HepG2 (cell line): ENCODE measurements at regions not wholly inside any gene's neighbourhood (a gene's known extent, or its start where the extent isn't known, plus 50 kb on each side); places are given as distances from the start of the nearest gene placed in this dataset.

Source experiments
- ATAC-seq: fragments of 200-7000 bp; cut with Tn5 transposase; 3 replicates; pipeline ENCODE4 v1.9.1; 2020; ENCODE audit warnings: mild to moderate bottlenecking, moderate library complexity
- BruUV-seq: library from RNA; stranded (reverse); fragments of 400-500 nt; replicated peaks from 2 replicates; lab custom pipeline; 2021; lab: Mats Ljungman, UMichigan
- CTCF ChIA-PET: fragments of 300-600 bp; formaldehyde crosslinking; extraction: SDS; loops from one replicate; lab custom pipeline; 2021; ENCODE audit warnings: low total read pairs, inconsistent platforms, low intra/inter-chr PET ratio; lab: Yijun Ruan, JAX
- POLR2A ChIA-PET: fragments of 350-600 bp; sonication (Branson Sonifier 250); formaldehyde crosslinking; loops from one replicate; lab custom pipeline; 2020; ENCODE audit warnings: antibody characterized with exemption, inconsistent platforms; lab: Yijun Ruan, JAX
- DNase-seq: peaks from one replicate; pipeline ENCODE4 v3.0.0-alpha.2; 2015; ENCODE audit warnings: low spot score
- FAIRE-seq: peaks from 3 replicates; lab custom pipeline; 2011; peaks lifted over from hg19 to GRCh38; lab: Jason Lieb, UNC
- H2AFZ ChIP-seq: one replicate; pipeline ENCODE4 v1.6.1; 2011; ENCODE audit warnings: low read length, inconsistent platforms
- H3K27ac ChIP-seq: fragments of 300-600 bp; 3 replicates; pipeline ENCODE4 v1.8.0; 2011; ENCODE audit warnings: mixed run types, mild to moderate bottlenecking, mixed read lengths, low read length, inconsistent platforms; ENCODE audit not compliant: insufficient read depth; ENCODE audit errors: extremely low read length
- H3K27me3 ChIP-seq, 2 experiments: fragments of 200-600 bp in 1 of 2; 2 replicates in 1 of 2; 3 replicates in 1 of 2; pipeline versions ENCODE4 v1.6.0 to v1.8.0; 2011; ENCODE audit warnings: low read length in 2 of 2, mild to moderate bottlenecking in 2 of 2, moderate library complexity in 2 of 2, inconsistent platforms in 1 of 2; ENCODE audit not compliant: insufficient read depth in 2 of 2, control insufficient read depth in 1 of 2
- H3K36me3 ChIP-seq, 2 experiments: fragments of 200-600 bp in 1 of 2; replicated peaks in 1 of 2; 2 replicates in 1 of 2; 3 replicates in 1 of 2; pipeline versions ENCODE4 v1.5.1 to v1.8.0; 2011; ENCODE audit warnings: low read length in 2 of 2, inconsistent platforms in 1 of 2; ENCODE audit not compliant: insufficient read depth in 2 of 2, control insufficient read depth in 1 of 2
- H3K4me1 ChIP-seq: 2 replicates; pipeline ENCODE4 v1.5.1; 2012; ENCODE audit warnings: low read length, inconsistent platforms; ENCODE audit not compliant: insufficient read depth
- H3K4me2 ChIP-seq: 2 replicates; pipeline ENCODE4 v1.6.0; 2011; ENCODE audit warnings: low read depth, low read length, inconsistent platforms
- H3K4me3 ChIP-seq, 3 experiments: fragments of 200-600 bp in 1 of 3; sonication (generic), shearing (Covaris generic) in 1 of 3; replicated peaks in 1 of 3; 2 replicates each; pipeline ENCODE4 v1.5.1; 2011 to 2016; ENCODE audit warnings: low read length in 3 of 3, inconsistent platforms in 2 of 3, low read depth in 2 of 3, mild to moderate bottlenecking in 2 of 3, control low read depth in 1 of 3, mixed read lengths in 1 of 3; ENCODE audit not compliant: insufficient read depth in 1 of 3
- H3K79me2 ChIP-seq: one replicate; pipeline ENCODE4 v1.6.1; 2011; ENCODE audit warnings: low read length, inconsistent platforms; ENCODE audit not compliant: insufficient read depth
- H3K9ac ChIP-seq: 2 replicates; pipeline ENCODE4 v1.6.0; 2011; ENCODE audit warnings: mild to moderate bottlenecking, low read depth, low read length, inconsistent platforms; ENCODE audit not compliant: insufficient read depth
- H3K9me3 ChIP-seq: 2 replicates; pipeline ENCODE4 v1.5.1; 2012; ENCODE audit warnings: mild to moderate bottlenecking, low read length
- H4K20me1 ChIP-seq: 2 replicates; pipeline ENCODE4 v1.6.0; 2011; ENCODE audit warnings: inconsistent platforms, mild to moderate bottlenecking, low read length, moderate library complexity; ENCODE audit not compliant: insufficient read depth
- AKAP8 ChIP-seq: sonication (generic); formaldehyde crosslinking; IDR thresholded peaks from 2 replicates; pipeline ENCODE4 v1.5.1; 2020; ENCODE audit warnings: mild to moderate bottlenecking, missing genetic modification reagents
- BRCA1 ChIP-seq: sonication (generic); formaldehyde crosslinking; IDR thresholded peaks from 2 replicates; pipeline ENCODE4 v1.4.0; 2020; ENCODE audit warnings: missing genetic modification reagents
- CREB1 ChIP-seq, 2 experiments: fragments of 450-650 bp in 1 of 2; IDR thresholded peaks; 2 replicates each; pipeline ENCODE4 v1.6.1; 2016 to 2017; ENCODE audit warnings: control low read depth in 1 of 2, mild to moderate bottlenecking in 1 of 2, missing compliant biosample characterization in 1 of 2, missing genetic modification characterization in 1 of 2
- SAP130 ChIP-seq: IDR thresholded peaks from 2 replicates; pipeline ENCODE4 v1.6.1; 2016; ENCODE audit warnings: low read depth
- TOE1 ChIP-seq: sonication (generic); formaldehyde crosslinking; IDR thresholded peaks from 2 replicates; pipeline ENCODE4 v1.4.0; 2020; ENCODE audit warnings: mild to moderate bottlenecking, missing genetic modification reagents
- ZFAT ChIP-seq: sonication (generic); formaldehyde crosslinking; conservative IDR thresholded peaks from 2 replicates; pipeline ENCODE4 v1.8.1; 2023; ENCODE audit warnings: missing genetic modification reagents, inconsistent platforms
- ZNF180 ChIP-seq: sonication (generic); formaldehyde crosslinking; IDR thresholded peaks from 2 replicates; pipeline ENCODE4 v1.4.0; 2020; ENCODE audit warnings: low read depth, missing genetic modification reagents, borderline replicate concordance
- ZNF331 ChIP-seq: sonication (generic); formaldehyde crosslinking; IDR thresholded peaks from 2 replicates; pipeline ENCODE4 v1.4.0; 2020; ENCODE audit warnings: missing genetic modification reagents
- WGBS: methylation state at CpG from one replicate; pipeline ENCODE4 v1.1.6; 2017; ENCODE audit warnings: low lambda C conversion rate; 5-methylcytosine and 5-hydroxymethylcytosine counted together
- in situ Hi-C: cut with HindIII; loops from 2 replicates; pipeline ENCODE4 v1.10.0; 2017; ENCODE audit warnings: low pct_unique_long_range_greater_than_20kb; ENCODE audit not compliant: extremely low pct_ligation_motif_present
- intact Hi-C: fragments of 100-400 bp; cut with micrococcal nuclease; formaldehyde crosslinking; loops from one replicate; pipeline ENCODE4 v1.10.0; 2022; ENCODE audit not compliant: unreplicated experiment
- TF ChIP-seq, protein P1 (sequence below): sonication (generic); formaldehyde crosslinking; conservative IDR thresholded peaks from 2 replicates; pipeline ENCODE4 v1.8.0; 2022; ENCODE audit warnings: missing genetic modification reagents

DNA sequence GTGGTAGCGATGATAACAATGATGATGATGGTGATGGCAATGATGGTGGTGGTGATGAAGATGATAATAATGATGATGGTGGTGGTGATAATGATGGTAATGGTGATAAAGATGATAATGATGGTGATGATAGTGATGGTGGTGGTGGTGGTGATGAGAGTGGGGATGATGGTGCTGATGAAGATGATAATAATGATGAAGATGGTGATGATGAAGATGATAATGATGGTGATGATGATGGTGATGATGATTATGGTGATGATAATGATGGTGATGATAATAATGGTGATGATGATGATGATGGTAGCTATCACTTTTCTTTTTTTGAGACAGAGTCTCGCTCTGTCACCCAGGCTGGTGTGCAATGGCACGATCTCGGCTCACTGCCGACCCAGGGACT lies 144.5 kb upstream of the PCBD1 start:
- ChIA-PET CTCF (no interaction called here), POLR2A (no interaction called here)
- Histone ChIP-seq H3K27me3 (peaks cover 5 to 34% of the 10 kb centered on the region in 2 experiments; a peak in 3 of 5 replicates), H3K36me3 (no peaks in the 10 kb centered on the region), H3K9me3 (no peaks in the 10 kb centered on the region), H3K9ac (no peak overlapping the region), H4K20me1 (no peaks in the 10 kb centered on the region), H3K27ac (no peak overlapping the region), H3K4me2 (no peak overlapping the region), H2AFZ (no peak overlapping the region), H3K79me2 (no peaks in the 10 kb centered on the region), H3K4me3 (no peak overlapping the region), H3K4me1 (no peaks in the 10 kb centered on the region)
- FAIRE-seq (no peak), DNase-seq (no peak), ATAC-seq (no peak)
- intact Hi-C loops (no loop called here), in situ Hi-C loops (no loop called here)
- 10% methylated on average over 5 of the region's 5 CpGs for whole genome bisulfite sequencing
- BruUV-seq, result no TSS peak
- no peak for TF ChIP-seq ZNF180 (CRISPR knock-in tag)
- TF ChIP-seq CREB1 (IDR thresholded peaks at IDR 0.05), result peak; percentile 90
- TF ChIP-seq CREB1 (CRISPR knock-in tag; IDR thresholded peaks at IDR 0.05), result no peak

- ChIA-PET CTCF (no interaction called here), POLR2A (no interaction called here)
- H3K27me3 ChIP-seq, result peaks cover 5 to 34% of the 10 kb centered on the region in 2 experiments; a peak in 3 of 5 replicates
- WGBS, result 17% methylated on average over 10 of the region's 16 CpGs
- FAIRE-seq (no peak), DNase-seq (no peak), ATAC-seq (no peak)
- H3K4me1 ChIP-seq, result no peaks in the 10 kb centered on the region
- no peak overlapping the region for H3K9ac ChIP-seq
- no peaks in the 10 kb centered on the region for H3K79me2 ChIP-seq
- no peaks in the 10 kb centered on the region for H4K20me1 ChIP-seq
- in situ Hi-C loops, result no loop called here
- H3K27ac ChIP-seq, result no peak overlapping the region
- H3K4me3 ChIP-seq, result no peak overlapping the region
- BruUV-seq, result no TSS peak
- no peak overlapping the region for H2AFZ ChIP-seq
- no peak overlapping the region for H3K4me2 ChIP-seq
- intact Hi-C loops, result no loop called here
- TF ChIP-seq ZNF331 (CRISPR knock-in tag), result no peak
- no peak for TF ChIP-seq SAP130 (CRISPR knock-in tag)
- TF ChIP-seq TOE1 (CRISPR knock-in tag), result no peak
- TF ChIP-seq, protein P1, sequence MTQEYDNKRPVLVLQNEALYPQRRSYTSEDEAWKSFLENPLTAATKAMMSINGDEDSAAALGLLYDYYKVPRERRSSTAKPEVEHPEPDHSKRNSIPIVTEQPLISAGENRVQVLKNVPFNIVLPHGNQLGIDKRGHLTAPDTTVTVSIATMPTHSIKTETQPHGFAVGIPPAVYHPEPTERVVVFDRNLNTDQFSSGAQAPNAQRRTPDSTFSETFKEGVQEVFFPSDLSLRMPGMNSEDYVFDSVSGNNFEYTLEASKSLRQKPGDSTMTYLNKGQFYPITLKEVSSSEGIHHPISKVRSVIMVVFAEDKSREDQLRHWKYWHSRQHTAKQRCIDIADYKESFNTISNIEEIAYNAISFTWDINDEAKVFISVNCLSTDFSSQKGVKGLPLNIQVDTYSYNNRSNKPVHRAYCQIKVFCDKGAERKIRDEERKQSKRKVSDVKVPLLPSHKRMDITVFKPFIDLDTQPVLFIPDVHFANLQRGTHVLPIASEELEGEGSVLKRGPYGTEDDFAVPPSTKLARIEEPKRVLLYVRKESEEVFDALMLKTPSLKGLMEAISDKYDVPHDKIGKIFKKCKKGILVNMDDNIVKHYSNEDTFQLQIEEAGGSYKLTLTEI, result no peak
- no peak for TF ChIP-seq BRCA1 (CRISPR knock-in tag)
- no peak for TF ChIP-seq ZFAT (CRISPR knock-in tag)
- no peak for TF ChIP-seq AKAP8 (CRISPR knock-in tag)
- H3K36me3 ChIP-seq, result no peaks in the 10 kb centered on the region
- no peaks in the 10 kb centered on the region for H3K9me3 ChIP-seq
Measured at GRCh38 chr10:71033396-71033980, 145.1 kb upstream of the PCBD1 start.
